HUES6 (cell line): ENCODE measurements at regions not wholly inside any gene's neighbourhood (a gene's known extent, or its start where the extent isn't known, plus 50 kb on each side); places are given as distances from the start of the nearest gene placed in this dataset.

Experiments
- H3K27ac ChIP-seq: 2 replicates; pipeline ENCODE4 v1.7.0; 2013; ENCODE audit warnings: low read depth, mild to moderate bottlenecking, low read length, inconsistent platforms
- H3K27me3 ChIP-seq: 2 replicates; pipeline ENCODE4 v1.6.1; 2013; ENCODE audit warnings: low read length; ENCODE audit not compliant: control insufficient read depth, insufficient read depth
- H3K36me3 ChIP-seq: 2 replicates; pipeline ENCODE4 v1.6.1; 2013; ENCODE audit warnings: low read length; ENCODE audit not compliant: control insufficient read depth, insufficient read depth
- H3K4me1 ChIP-seq: 2 replicates; pipeline ENCODE4 v1.6.1; 2013; ENCODE audit warnings: low read length; ENCODE audit not compliant: control insufficient read depth, insufficient read depth
- H3K4me3 ChIP-seq: 2 replicates; pipeline ENCODE4 v1.5.1; 2013; ENCODE audit warnings: low read depth, low read length
- H3K9ac ChIP-seq: one replicate; pipeline ENCODE4 v1.6.1; 2013; ENCODE audit warnings: mild to moderate bottlenecking, low read length
- H3K9me3 ChIP-seq: 2 replicates; pipeline ENCODE4 v1.6.1; 2013; ENCODE audit warnings: low read depth, low read length; ENCODE audit not compliant: control insufficient read depth, insufficient read depth

GRCh38 chr5:169450464-169450863, 133.1 kb upstream of the SPDL1 start:
- no peaks in the 10 kb centered on the region for H3K9me3 ChIP-seq
- H3K4me1 ChIP-seq, result no peaks in the 10 kb centered on the region
- H3K4me3 ChIP-seq, result no peak overlapping the region
- no peak overlapping the region for H3K9ac ChIP-seq
- H3K27ac ChIP-seq, result no peak overlapping the region
- no peaks in the 10 kb centered on the region for H3K36me3 ChIP-seq
- no peaks in the 10 kb centered on the region for H3K27me3 ChIP-seq

GRCh38 chr5:169448826-169449225, 134.7 kb upstream of the SPDL1 start:
- Histone ChIP-seq H3K9ac (no peak overlapping the region), H3K36me3 (no peaks in the 10 kb centered on the region), H3K4me3 (no peak overlapping the region), H3K27ac (no peak overlapping the region), H3K9me3 (no peaks in the 10 kb centered on the region), H3K4me1 (no peaks in the 10 kb centered on the region), H3K27me3 (no peaks in the 10 kb centered on the region)

GRCh38 chr5:169445191-169445590, 138.4 kb upstream of the SPDL1 start:
- Histone ChIP-seq H3K27me3 (no peaks in the 10 kb centered on the region), H3K27ac (no peak overlapping the region), H3K9ac (no peak overlapping the region), H3K4me3 (no peak overlapping the region), H3K36me3 (no peaks in the 10 kb centered on the region), H3K9me3 (no peaks in the 10 kb centered on the region), H3K4me1 (no peaks in the 10 kb centered on the region; the same call in 1 of the 2 replicates)

GRCh38 chr5:169442913-169443784, 140.4 kb upstream of the SPDL1 start:
- no peak overlapping the region for H3K27ac ChIP-seq
- no peaks in the 10 kb centered on the region for H3K27me3 ChIP-seq
- no peak overlapping the region for H3K4me3 ChIP-seq
- no peak overlapping the region for H3K9ac ChIP-seq
- H3K9me3 ChIP-seq, result no peaks in the 10 kb centered on the region
- no peaks in the 10 kb centered on the region for H3K36me3 ChIP-seq
- H3K4me1 ChIP-seq, result no peaks in the 10 kb centered on the region; the same call in 1 of the 2 replicates

DNA sequence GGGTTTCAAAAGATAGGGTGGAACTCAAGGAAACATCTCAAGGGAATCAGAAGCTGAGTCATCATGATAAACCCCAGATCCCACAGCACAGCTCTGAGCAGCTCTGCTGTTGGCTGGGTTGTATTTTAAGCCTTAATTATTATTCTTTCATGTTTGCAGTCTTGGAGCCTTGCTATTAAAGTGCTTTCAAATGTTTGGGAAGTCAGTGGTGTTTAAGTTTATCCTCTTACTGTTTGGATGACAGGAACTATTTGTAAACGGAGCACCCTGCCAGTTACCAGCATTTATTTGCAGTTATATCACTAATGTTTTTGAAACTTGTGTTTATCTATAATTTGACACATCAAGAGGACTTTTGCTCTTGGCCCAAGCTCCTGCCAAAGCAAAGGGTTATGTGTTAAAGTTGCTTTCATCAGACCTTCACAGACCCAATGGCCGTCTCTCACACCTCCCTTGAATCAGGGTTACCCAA, 141.1 kb upstream of the SPDL1 start:
- Histone ChIP-seq H3K4me1 (no peaks in the 10 kb centered on the region; the same call in 1 of the 2 replicates), H3K4me3 (no peak overlapping the region), H3K9me3 (no peaks in the 10 kb centered on the region), H3K27me3 (no peaks in the 10 kb centered on the region), H3K27ac (no peak overlapping the region), H3K36me3 (no peaks in the 10 kb centered on the region), H3K9ac (no peak overlapping the region)

- no peaks in the 10 kb centered on the region for H3K27me3 ChIP-seq
- H3K27ac ChIP-seq, result no peak overlapping the region
- H3K4me1 ChIP-seq, result no peaks in the 10 kb centered on the region; the same call in 1 of the 2 replicates
- no peak overlapping the region for H3K9ac ChIP-seq
- H3K9me3 ChIP-seq, result no peaks in the 10 kb centered on the region
- H3K4me3 ChIP-seq, result no peak overlapping the region
- no peaks in the 10 kb centered on the region for H3K36me3 ChIP-seq
Measured at GRCh38 chr5:169440107-169440705, 139.3 kb upstream of the SLIT3 start.

DNA sequence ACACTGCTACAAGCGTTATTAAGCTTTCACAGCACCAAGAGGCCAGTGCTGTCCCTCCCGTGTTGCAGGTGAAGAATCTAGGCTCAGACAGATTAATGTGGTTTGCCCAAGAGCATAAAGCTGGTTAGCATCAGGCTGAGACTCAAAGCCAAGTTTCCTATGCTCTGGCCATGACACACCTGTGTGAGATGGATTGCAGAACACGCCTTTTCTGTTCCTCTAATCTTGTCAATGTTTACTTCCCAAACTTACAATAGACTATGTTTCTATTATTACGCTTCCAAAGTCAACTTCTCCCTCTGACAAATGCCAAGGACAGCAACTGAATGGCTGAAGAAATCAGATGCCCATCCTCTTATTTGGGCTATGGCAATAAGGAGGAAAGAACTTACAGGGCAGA, 138.4 kb upstream of the SLIT3 start:
- no peak overlapping the region for H3K4me3 ChIP-seq
- H3K27me3 ChIP-seq, result no peaks in the 10 kb centered on the region
- no peak overlapping the region for H3K27ac ChIP-seq
- H3K4me1 ChIP-seq, result no peaks in the 10 kb centered on the region; the same call in 1 of the 2 replicates
- no peaks in the 10 kb centered on the region for H3K36me3 ChIP-seq
- H3K9me3 ChIP-seq, result no peaks in the 10 kb centered on the region
- H3K9ac ChIP-seq, result no peak overlapping the region

DNA sequence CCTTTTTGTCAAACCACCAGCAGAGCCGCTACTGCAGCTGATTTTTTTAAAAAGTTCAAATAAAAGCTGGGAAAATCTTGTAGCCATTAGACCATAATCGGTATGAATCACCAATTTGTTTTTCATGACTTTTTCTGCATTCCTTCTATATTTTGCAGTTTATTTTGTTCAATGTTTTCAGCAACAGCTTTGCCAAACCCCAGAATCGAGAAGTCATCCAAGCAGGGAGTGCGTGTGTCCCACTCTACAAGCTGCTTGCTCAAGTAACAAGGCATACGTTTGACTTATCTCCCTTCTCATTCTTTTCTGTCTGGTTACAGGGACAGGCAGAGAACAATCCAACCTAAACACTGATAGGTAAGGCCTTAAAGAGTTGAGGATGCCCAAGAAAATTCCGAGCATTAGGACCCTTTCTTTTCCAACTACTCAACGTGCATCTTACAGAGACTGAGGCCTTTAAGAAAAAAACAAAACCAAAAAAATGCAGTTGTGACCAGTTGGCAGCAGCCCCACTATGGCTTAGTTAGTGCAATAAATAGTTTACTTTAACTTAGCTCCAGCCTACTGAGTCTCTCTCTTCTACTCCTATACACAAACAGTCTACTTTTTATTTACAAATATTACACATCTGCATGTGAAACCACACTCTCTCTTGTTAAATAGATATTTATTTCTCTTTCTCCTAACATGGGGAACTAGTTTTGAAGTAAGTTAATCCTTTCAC, 134.7 kb upstream of the SLIT3 start:
- H3K4me1 ChIP-seq, result no peaks in the 10 kb centered on the region
- no peaks in the 10 kb centered on the region for H3K36me3 ChIP-seq
- no peak overlapping the region for H3K4me3 ChIP-seq
- H3K9ac ChIP-seq, result no peak overlapping the region
- H3K27me3 ChIP-seq, result no peaks in the 10 kb centered on the region
- H3K27ac ChIP-seq, result no peak overlapping the region
- no peaks in the 10 kb centered on the region for H3K9me3 ChIP-seq

- H3K4me1 ChIP-seq, result no peaks in the 10 kb centered on the region
- no peaks in the 10 kb centered on the region for H3K27me3 ChIP-seq
- H3K36me3 ChIP-seq, result no peaks in the 10 kb centered on the region
- H3K9ac ChIP-seq, result no peak overlapping the region
- H3K9me3 ChIP-seq, result no peaks in the 10 kb centered on the region
- no peak overlapping the region for H3K27ac ChIP-seq
- no peak overlapping the region for H3K4me3 ChIP-seq
Measured at GRCh38 chr5:169433221-169433651, 132.3 kb upstream of the SLIT3 start.

DNA sequence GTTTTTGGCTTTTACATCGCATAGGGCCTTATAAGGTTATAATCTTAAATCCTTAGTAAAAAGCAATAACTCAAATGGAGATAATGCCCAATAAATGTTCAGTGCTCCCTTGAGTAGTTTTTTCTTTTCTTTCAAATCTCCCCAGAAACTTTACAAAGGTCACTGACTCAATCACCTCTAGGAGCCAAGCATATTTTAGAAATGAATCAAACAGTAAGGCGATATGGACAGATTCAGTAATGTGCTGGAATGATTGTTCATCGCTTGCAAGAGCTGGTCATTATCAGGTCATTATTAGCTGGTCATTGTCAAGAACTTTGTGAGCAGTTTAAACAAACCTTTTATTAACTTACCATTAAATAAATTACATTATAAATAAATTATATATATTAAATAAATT, 130.4 kb upstream of the SLIT3 start:
- H3K36me3 ChIP-seq, result no peaks in the 10 kb centered on the region
- no peaks in the 10 kb centered on the region for H3K27me3 ChIP-seq
- H3K9ac ChIP-seq, result no peak overlapping the region
- peaks cover 9% of the 10 kb centered on the region for H3K4me1 ChIP-seq
- no peak overlapping the region for H3K27ac ChIP-seq
- no peak overlapping the region for H3K4me3 ChIP-seq
- H3K9me3 ChIP-seq, result no peaks in the 10 kb centered on the region

DNA sequence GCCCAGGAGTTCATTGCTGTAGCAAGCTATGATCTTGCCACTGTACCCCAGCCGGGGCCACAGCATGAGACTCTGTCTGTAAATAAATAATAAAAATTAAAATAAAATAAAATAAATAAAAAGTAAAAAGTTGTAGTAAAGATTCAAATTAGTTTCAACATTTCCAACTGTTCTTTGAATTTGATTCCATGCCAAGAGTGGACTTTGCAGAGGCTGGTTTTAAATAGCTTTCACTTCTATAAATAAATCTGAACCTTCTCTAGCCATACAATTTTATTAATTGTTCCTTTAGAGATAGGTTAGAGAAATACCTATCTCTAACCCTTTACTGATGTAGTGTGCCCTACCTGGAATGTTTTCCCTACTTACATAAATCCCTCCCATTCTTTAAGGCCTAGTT, 129.7 kb upstream of the SLIT3 start:
- peaks cover 11% of the 10 kb centered on the region for H3K4me1 ChIP-seq
- H3K9ac ChIP-seq, result no peak overlapping the region
- no peaks in the 10 kb centered on the region for H3K9me3 ChIP-seq
- no peak overlapping the region for H3K27ac ChIP-seq
- H3K27me3 ChIP-seq, result no peaks in the 10 kb centered on the region
- no peak overlapping the region for H3K4me3 ChIP-seq
- no peaks in the 10 kb centered on the region for H3K36me3 ChIP-seq
